ENCODE measurements at regions not wholly inside any gene's neighbourhood (a gene's known extent, or its start where the extent isn't known, plus 50 kb on each side); places are given as distances from the start of the nearest gene placed in this dataset.
"Not testable (repeated sequence)": the region's sequence is repeated elsewhere in the genome, so short reads cannot be mapped to it uniquely, and the experiment has no call there.

- CTCF ChIA-PET, result no interaction called here
- TF ChIP-seq, protein P1, sequence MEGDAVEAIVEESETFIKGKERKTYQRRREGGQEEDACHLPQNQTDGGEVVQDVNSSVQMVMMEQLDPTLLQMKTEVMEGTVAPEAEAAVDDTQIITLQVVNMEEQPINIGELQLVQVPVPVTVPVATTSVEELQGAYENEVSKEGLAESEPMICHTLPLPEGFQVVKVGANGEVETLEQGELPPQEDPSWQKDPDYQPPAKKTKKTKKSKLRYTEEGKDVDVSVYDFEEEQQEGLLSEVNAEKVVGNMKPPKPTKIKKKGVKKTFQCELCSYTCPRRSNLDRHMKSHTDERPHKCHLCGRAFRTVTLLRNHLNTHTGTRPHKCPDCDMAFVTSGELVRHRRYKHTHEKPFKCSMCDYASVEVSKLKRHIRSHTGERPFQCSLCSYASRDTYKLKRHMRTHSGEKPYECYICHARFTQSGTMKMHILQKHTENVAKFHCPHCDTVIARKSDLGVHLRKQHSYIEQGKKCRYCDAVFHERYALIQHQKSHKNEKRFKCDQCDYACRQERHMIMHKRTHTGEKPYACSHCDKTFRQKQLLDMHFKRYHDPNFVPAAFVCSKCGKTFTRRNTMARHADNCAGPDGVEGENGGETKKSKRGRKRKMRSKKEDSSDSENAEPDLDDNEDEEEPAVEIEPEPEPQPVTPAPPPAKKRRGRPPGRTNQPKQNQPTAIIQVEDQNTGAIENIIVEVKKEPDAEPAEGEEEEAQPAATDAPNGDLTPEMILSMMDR (IDR thresholded peaks at IDR 0.05; ENCODE audit: control extremely low read depth, extremely low read depth, low read depth, missing control alignments), result no peak
- DNase-seq (ENCODE audit: extremely low spot score), result no peak
- POLR2A ChIA-PET, result no interaction called here
Observed at GRCh38 chrX:116317409-116317808, 119.0 kb upstream of the SLC6A14 start.

GRCh38 chrX:116318672-116319071 is 117.7 kb upstream of the SLC6A14 start:
- TF ChIP-seq, protein P1 (IDR thresholded peaks at IDR 0.05; ENCODE audit: control extremely low read depth, extremely low read depth, low read depth, missing control alignments), result no peak
- POLR2A ChIA-PET, result no interaction called here
- no peak for DNase-seq (ENCODE audit: extremely low spot score)
- CTCF ChIA-PET, result interaction anchor here (1.1 kb wide), 1 partner anchor 9 kb away, joined by 3 read pairs; no protein-coding TSS in a partner anchor

- TF ChIP-seq, protein P1 (IDR thresholded peaks at IDR 0.05; ENCODE audit: control extremely low read depth, extremely low read depth, low read depth, missing control alignments), result no peak
- ChIA-PET CTCF (no interaction called here), POLR2A (no interaction called here)
- DNase-seq (ENCODE audit: extremely low spot score), result no peak
Observed at GRCh38 chrX:116321711-116322110, 114.7 kb upstream of the SLC6A14 start.

GRCh38 chrX:116332026-116332425 is 104.4 kb upstream of the SLC6A14 start:
- DNase-seq (ENCODE audit: extremely low spot score); POLR2A ChIA-PET; CTCF ChIA-PET: not testable (repeated sequence)

- CTCF ChIA-PET; DNase-seq (ENCODE audit: extremely low spot score); POLR2A ChIA-PET: not testable (repeated sequence)
Observed at GRCh38 chrX:116334797-116335196, 101.6 kb upstream of the SLC6A14 start.

DNA sequence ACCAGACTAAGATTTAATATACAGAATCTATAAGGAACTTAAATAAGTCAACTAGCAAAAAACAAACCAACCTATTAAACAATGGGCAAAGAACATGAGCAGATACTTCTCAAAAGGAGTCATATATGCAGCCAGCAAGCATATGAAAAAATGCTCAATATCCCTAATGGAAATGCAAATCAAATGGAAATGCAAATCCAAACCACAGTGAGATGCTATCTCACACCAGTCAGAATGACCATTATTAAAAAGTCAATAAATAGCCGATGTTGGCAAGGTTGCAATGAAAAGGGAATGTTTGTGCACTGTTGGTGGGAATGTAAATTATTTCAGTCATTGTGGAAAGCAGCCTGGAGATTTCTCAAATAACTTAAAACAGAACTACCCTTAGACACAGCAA is 97.0 kb upstream of the SLC6A14 start:
- CTCF ChIA-PET, result no interaction called here
- DNase-seq (ENCODE audit: extremely low spot score), result no peak
- POLR2A ChIA-PET, result no interaction called here
- TF ChIP-seq, protein P1 (IDR thresholded peaks at IDR 0.05; ENCODE audit: control extremely low read depth, extremely low read depth, low read depth, missing control alignments), result no peak

DNA sequence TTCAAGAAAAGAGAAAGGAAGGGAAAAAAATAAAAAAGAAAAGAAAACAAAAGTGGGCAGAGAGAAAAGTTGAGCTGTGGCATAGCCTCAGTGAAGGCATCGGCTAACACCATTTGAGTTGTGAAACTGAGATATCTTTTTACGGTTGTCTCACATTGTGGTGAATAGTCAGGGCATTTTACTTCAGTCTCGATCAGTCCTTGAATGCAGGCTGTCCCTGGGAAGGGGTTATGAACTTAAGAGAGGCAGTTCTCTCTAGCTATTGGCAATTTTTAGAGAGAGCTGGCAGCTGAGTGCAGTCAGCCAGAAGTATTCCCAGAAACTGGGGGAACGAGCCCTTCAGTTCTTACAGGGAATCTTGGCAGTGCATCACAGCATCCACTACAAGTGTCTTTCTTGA is 93.5 kb upstream of the SLC6A14 start:
- POLR2A ChIA-PET, result no interaction called here
- TF ChIP-seq, protein P1 (IDR thresholded peaks at IDR 0.05; ENCODE audit: control extremely low read depth, extremely low read depth, low read depth, missing control alignments), result no peak
- DNase-seq (ENCODE audit: extremely low spot score), result no peak
- CTCF ChIA-PET, result no interaction called here

DNA sequence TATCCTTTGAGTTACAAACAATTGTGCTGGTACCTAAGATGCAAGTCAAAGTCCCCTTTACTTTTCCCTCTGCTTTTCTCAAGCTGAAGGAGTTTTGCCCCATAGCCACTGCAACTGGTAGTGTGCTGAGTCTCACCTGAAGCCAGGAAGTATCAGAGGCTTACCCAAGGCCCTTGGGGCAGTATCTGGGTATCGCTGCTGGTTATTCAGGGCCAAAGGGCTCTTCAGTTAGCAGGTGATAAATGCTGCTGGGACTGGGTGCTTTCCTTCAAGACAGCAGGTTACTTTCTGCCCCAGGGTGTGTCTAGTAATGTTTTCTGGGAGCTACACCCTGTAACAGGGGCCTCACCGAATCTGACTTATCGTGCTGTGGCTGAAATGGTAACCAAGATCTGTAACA is 90.4 kb upstream of the SLC6A14 start:
- POLR2A ChIA-PET, result no interaction called here

More for the DNA sequence above, 90.4 kb upstream of the SLC6A14 start:
- DNase-seq (ENCODE audit: extremely low spot score), result no peak
- TF ChIP-seq, protein P1 (IDR thresholded peaks at IDR 0.05; ENCODE audit: control extremely low read depth, extremely low read depth, low read depth, missing control alignments), result no peak
- CTCF ChIA-PET, result no interaction called here

Measured in GM10248 (cell line).